ENCODE measurements at regions not wholly inside any gene's neighbourhood (a gene's known extent, or its start where the extent isn't known, plus 50 kb on each side); places are given as distances from the start of the nearest gene placed in this dataset.

- no peak for TF ChIP-seq USF2 (IDR thresholded peaks at IDR 0.05; ENCODE audit: borderline replicate concordance, low read depth, low read length)
- TF ChIP-seq, protein P1, sequence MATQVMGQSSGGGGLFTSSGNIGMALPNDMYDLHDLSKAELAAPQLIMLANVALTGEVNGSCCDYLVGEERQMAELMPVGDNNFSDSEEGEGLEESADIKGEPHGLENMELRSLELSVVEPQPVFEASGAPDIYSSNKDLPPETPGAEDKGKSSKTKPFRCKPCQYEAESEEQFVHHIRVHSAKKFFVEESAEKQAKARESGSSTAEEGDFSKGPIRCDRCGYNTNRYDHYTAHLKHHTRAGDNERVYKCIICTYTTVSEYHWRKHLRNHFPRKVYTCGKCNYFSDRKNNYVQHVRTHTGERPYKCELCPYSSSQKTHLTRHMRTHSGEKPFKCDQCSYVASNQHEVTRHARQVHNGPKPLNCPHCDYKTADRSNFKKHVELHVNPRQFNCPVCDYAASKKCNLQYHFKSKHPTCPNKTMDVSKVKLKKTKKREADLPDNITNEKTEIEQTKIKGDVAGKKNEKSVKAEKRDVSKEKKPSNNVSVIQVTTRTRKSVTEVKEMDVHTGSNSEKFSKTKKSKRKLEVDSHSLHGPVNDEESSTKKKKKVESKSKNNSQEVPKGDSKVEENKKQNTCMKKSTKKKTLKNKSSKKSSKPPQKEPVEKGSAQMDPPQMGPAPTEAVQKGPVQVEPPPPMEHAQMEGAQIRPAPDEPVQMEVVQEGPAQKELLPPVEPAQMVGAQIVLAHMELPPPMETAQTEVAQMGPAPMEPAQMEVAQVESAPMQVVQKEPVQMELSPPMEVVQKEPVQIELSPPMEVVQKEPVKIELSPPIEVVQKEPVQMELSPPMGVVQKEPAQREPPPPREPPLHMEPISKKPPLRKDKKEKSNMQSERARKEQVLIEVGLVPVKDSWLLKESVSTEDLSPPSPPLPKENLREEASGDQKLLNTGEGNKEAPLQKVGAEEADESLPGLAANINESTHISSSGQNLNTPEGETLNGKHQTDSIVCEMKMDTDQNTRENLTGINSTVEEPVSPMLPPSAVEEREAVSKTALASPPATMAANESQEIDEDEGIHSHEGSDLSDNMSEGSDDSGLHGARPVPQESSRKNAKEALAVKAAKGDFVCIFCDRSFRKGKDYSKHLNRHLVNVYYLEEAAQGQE (IDR thresholded peaks at IDR 0.05; ENCODE audit: low read depth, low read length) = no peak
- no peak for TF ChIP-seq YY1 (IDR thresholded peaks at IDR 0.05; ENCODE audit: low read depth)
- TF ChIP-seq RFX5 (IDR thresholded peaks at IDR 0.05; ENCODE audit: low read length) = no peak
- TF ChIP-seq, protein P2, sequence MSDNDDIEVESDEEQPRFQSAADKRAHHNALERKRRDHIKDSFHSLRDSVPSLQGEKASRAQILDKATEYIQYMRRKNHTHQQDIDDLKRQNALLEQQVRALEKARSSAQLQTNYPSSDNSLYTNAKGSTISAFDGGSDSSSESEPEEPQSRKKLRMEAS (IDR thresholded peaks at IDR 0.05; ENCODE audit: low read depth) = no peak
- no peak for TF ChIP-seq CTCF (IDR thresholded peaks at IDR 0.05)
- no peak for TF ChIP-seq POLR2AphosphoS5 (IDR thresholded peaks at IDR 0.05; ENCODE audit: low read depth, low read length)
- TF ChIP-seq EP300 (IDR thresholded peaks at IDR 0.05; ENCODE audit: borderline replicate concordance in 1 of 2, low read depth in 1 of 2, low read length in 1 of 2) = no peak
- TF ChIP-seq USF1 (IDR thresholded peaks at IDR 0.05; ENCODE audit: borderline replicate concordance, low read depth) = no peak
Measured at GRCh38 chr3:72127224-72127612, 342.3 kb upstream of the PROK2 start.
